SK-N-SH treated with all-trans-retinoic acid at 6 μM for 48 hours (cell line): ENCODE measurements at regions not wholly inside any gene's neighbourhood (a gene's known extent, or its start where the extent isn't known, plus 50 kb on each side); places are given as distances from the start of the nearest gene placed in this dataset.

ENCODE experiments used
- ATAC-seq: fragments of 200-7000 bp; cut with Tn5 transposase; 3 replicates; pipeline ENCODE4 v1.9.1; 2020; ENCODE audit warnings: mild to moderate bottlenecking, moderate library complexity
- BACH2 ChIP-seq: fragments of 250-450 bp; sonication (Bioruptor Pico); IDR thresholded peaks from 2 replicates; pipeline ENCODE4 v1.9.0; 2021; ENCODE audit warnings: mild to moderate bottlenecking, borderline replicate concordance
- CREB5 ChIP-seq: fragments of 250-450 bp; sonication (Bioruptor Pico); IDR thresholded peaks from 2 replicates; pipeline ENCODE4 v1.5.1; 2020; ENCODE audit warnings: low read depth, mild to moderate bottlenecking, moderate library complexity
- CSDC2 ChIP-seq: fragments of 250-450 bp; sonication (Bioruptor Pico); IDR thresholded peaks from 2 replicates; pipeline ENCODE4 v1.5.0; 2020; ENCODE audit warnings: mild to moderate bottlenecking, moderate library complexity
- CSRNP3 ChIP-seq: fragments of 250-450 bp; sonication (Bioruptor Pico); IDR thresholded peaks from 2 replicates; pipeline ENCODE4 v1.5.1; 2021; ENCODE audit warnings: mild to moderate bottlenecking, moderate library complexity
- ESRRG ChIP-seq: fragments of 250-450 bp; sonication (Bioruptor Pico); IDR thresholded peaks from 2 replicates; pipeline ENCODE4 v1.6.1; 2021; ENCODE audit warnings: mild to moderate bottlenecking
- GLIS3 ChIP-seq: fragments of 250-450 bp; sonication (Bioruptor Pico); IDR thresholded peaks from 2 replicates; pipeline ENCODE4 v1.5.0; 2020; ENCODE audit warnings: mild to moderate bottlenecking, moderate library complexity
- ISL1 ChIP-seq: fragments of 250-450 bp; sonication (Bioruptor Pico); IDR thresholded peaks from 2 replicates; pipeline ENCODE4 v2.1.2; 2022; ENCODE audit warnings: mild to moderate bottlenecking, moderate library complexity
- PATZ1 ChIP-seq: fragments of 250-450 bp; sonication (Bioruptor Pico); IDR thresholded peaks from 2 replicates; pipeline ENCODE4 v1.8.0; 2020; ENCODE audit warnings: mild to moderate bottlenecking, moderate library complexity, borderline replicate concordance
- PPARA ChIP-seq: fragments of 250-450 bp; sonication (Bioruptor Pico); IDR thresholded peaks from 2 replicates; pipeline ENCODE4 v1.5.0; 2020; ENCODE audit warnings: mild to moderate bottlenecking, borderline replicate concordance
- RARB ChIP-seq: fragments of 250-450 bp; sonication (Bioruptor Pico); IDR thresholded peaks from 2 replicates; pipeline ENCODE4 v1.8.0; 2021; ENCODE audit warnings: mild to moderate bottlenecking, moderate library complexity
- SNAI2 ChIP-seq: fragments of 250-450 bp; sonication (Bioruptor Pico); IDR thresholded peaks from 2 replicates; pipeline ENCODE4 v1.5.0; 2020; ENCODE audit warnings: mild to moderate bottlenecking, moderate library complexity
- TCF4 ChIP-seq: fragments of 250-450 bp; sonication (Bioruptor Pico); IDR thresholded peaks from 2 replicates; pipeline ENCODE4 v1.8.0; 2021; ENCODE audit warnings: mild to moderate bottlenecking, moderate library complexity, borderline replicate concordance
- TOX ChIP-seq: fragments of 250-450 bp; sonication (Bioruptor Pico); IDR thresholded peaks from 2 replicates; pipeline ENCODE4 v1.8.0; 2021; ENCODE audit warnings: mild to moderate bottlenecking, moderate library complexity, borderline replicate concordance
- TSHZ2 ChIP-seq: fragments of 250-450 bp; sonication (Bioruptor Pico); IDR thresholded peaks from 2 replicates; pipeline ENCODE4 v1.5.0; 2020; ENCODE audit warnings: mild to moderate bottlenecking, moderate library complexity
- ZFP3 ChIP-seq: fragments of 250-450 bp; sonication (Bioruptor Pico); IDR thresholded peaks from 2 replicates; pipeline ENCODE4 v1.5.0; 2020; ENCODE audit warnings: mild to moderate bottlenecking, moderate library complexity
- ZFP30 ChIP-seq: fragments of 450-650 bp; formaldehyde crosslinking; IDR thresholded peaks from 2 replicates; pipeline ENCODE4 v1.5.0; 2022; ENCODE audit warnings: mild to moderate bottlenecking, moderate library complexity
- ZNF565 ChIP-seq: fragments of 450-650 bp; formaldehyde crosslinking; conservative IDR thresholded peaks from 2 replicates; pipeline ENCODE4 v1.5.0; 2020; ENCODE audit warnings: low read depth, mild to moderate bottlenecking, moderate library complexity
- ZNF70 ChIP-seq: fragments of 450-650 bp; formaldehyde crosslinking; IDR thresholded peaks from 2 replicates; pipeline ENCODE4 v1.5.0; 2020; ENCODE audit warnings: mild to moderate bottlenecking, moderate library complexity
- ZNF8 ChIP-seq: fragments of 450-650 bp; formaldehyde crosslinking; IDR thresholded peaks from 2 replicates; pipeline ENCODE4 v1.5.0; 2020; ENCODE audit warnings: mild to moderate bottlenecking, moderate library complexity

GRCh38 chr5:3301306-3301705 is 294.3 kb upstream of the IRX1 start:
- no peak for ATAC-seq
- no peak for TF ChIP-seq CREB5

DNA sequence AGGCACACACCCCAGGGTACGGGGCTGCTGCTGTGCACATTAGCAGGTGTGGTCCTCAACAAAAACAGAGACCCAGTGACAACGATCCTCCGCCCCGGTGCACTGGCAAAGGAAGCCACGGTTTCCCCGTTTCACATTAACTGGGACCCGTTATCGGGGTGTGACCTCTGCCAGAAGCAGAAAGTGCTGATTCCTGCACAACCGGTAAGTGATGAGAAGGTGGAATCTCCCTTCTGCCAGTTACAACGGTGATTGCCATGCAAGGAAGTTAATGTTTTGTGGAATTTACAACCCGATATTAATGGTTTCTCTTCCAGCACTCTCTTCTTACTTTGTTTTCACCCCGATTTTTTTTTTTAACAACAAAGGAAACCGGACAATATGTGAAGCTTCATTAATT is 294.9 kb upstream of the IRX1 start:
- TF ChIP-seq PATZ1 (no peak), SNAI2 (no peak), GLIS3 (CRISPR knock-in tag) (no peak), ISL1 (CRISPR knock-in tag) (no peak), RARB (CRISPR knock-in tag) (no peak), ZNF70 (CRISPR knock-in tag) (no peak), CSRNP3 (CRISPR knock-in tag) (no peak), ZFP3 (CRISPR knock-in tag) (no peak), ZNF565 (CRISPR knock-in tag) (no peak), CREB5 (no peak), CSDC2 (CRISPR knock-in tag) (no peak), TCF4 (CRISPR knock-in tag) (no peak), ZFP30 (CRISPR knock-in tag) (no peak), ZNF8 (CRISPR knock-in tag) (no peak), PPARA (no peak)
- no peak for ATAC-seq

DNA sequence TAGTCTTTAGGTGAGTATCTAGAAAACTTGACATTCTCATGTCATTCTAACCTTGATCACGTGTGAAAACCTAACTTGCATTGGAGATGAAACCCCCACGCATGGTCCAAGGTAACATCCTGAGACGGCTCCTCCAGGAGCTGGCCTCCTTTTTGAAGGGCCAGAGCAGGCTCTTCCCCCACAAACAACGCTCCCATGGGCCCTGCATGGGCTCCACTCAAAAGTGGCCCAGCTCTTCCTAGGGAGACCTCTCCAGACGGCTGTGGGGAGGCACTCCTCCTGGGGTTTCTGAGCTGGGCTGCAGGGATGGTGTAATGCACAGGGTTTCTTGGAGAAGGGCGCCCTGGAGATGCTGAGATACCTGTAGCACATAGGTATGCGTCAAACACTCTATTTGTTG is 296.2 kb upstream of the IRX1 start:
- TF ChIP-seq CREB5 (no peak), ZNF8 (CRISPR knock-in tag) (no peak), ZNF565 (CRISPR knock-in tag) (no peak), TOX (CRISPR knock-in tag) (no peak), TSHZ2 (CRISPR knock-in tag) (no peak), PPARA (no peak), ZFP3 (CRISPR knock-in tag) (no peak), SNAI2 (no peak), TCF4 (CRISPR knock-in tag) (no peak), GLIS3 (CRISPR knock-in tag) (no peak), ESRRG (no peak)
- no peak for ATAC-seq

DNA sequence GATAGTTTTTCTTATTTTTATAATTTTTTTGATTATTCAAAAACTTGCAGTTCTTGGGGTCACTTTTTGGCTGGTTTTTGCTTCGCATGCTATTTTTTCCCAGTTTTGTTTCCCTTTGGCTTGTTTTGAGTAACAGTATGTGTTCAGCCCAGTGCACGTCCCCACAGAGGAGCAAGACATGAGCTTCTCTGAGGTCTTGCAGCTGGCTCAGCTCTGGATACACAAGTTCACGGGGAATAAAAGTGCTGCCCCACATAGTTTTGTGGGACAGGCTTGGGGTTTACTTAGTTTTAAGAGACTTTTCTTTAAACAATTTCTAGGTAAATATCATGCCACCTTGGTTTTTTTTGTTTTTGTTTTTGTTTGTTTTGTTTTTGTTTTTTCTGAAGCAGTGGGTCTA is 297.8 kb upstream of the IRX1 start:
- ATAC-seq: no peak
- TF ChIP-seq CREB5: no peak
- TF ChIP-seq ZFP30 (CRISPR knock-in tag): no peak
- TF ChIP-seq BACH2: no peak
